IMR-90 (cell line): ENCODE measurements at regions not wholly inside any gene's neighbourhood (a gene's known extent, or its start where the extent isn't known, plus 50 kb on each side); places are given as distances from the start of the nearest gene placed in this dataset.

Experiments used
- ATAC-seq: fragments of 200-7000 bp; cut with Tn5 transposase; 2 replicates; pipeline ENCODE4 v1.9.1; 2020; ENCODE audit warnings: low read depth, mild to moderate bottlenecking, moderate library complexity
- BruUV-seq: library from RNA; stranded (reverse); fragments of 400-500 nt; replicated peaks from 2 replicates; lab custom pipeline; 2021; lab: Mats Ljungman, UMichigan
- CTCF ChIA-PET: fragments of 300-600 bp; formaldehyde crosslinking; extraction: SDS; loops from one replicate; lab custom pipeline; 2021; ENCODE audit warnings: antibody characterized with exemption; lab: Yijun Ruan, JAX
- POLR2A ChIA-PET: fragments of 300-600 bp; sonication (Branson Sonifier 250); formaldehyde crosslinking; loops from one replicate; lab custom pipeline; 2022; ENCODE audit warnings: antibody characterized with exemption; ENCODE audit not compliant: unreplicated experiment; lab: Charles Lee
- DNase-seq: peaks from one replicate; pipeline ENCODE4 v3.0.0; 2013
- H2AFZ ChIP-seq: replicated peaks from 2 replicates; pipeline ENCODE3; 2013; ENCODE audit warnings: low read length, mild to moderate bottlenecking; ENCODE audit not compliant: poor library complexity
- H2AK5ac ChIP-seq: 2 replicates; pipeline ENCODE4 v1.6.1; 2013; ENCODE audit warnings: low read depth, low read length, inconsistent platforms
- H2AK9ac ChIP-seq: replicated peaks from 2 replicates; pipeline ENCODE3; 2013; ENCODE audit warnings: mild to moderate bottlenecking, low read depth, low read length, moderate library complexity; ENCODE audit not compliant: poor library complexity
- H2BK120ac ChIP-seq: 2 replicates; pipeline ENCODE4 v1.6.1; 2013; ENCODE audit warnings: low read depth, low read length, inconsistent platforms
- H2BK15ac ChIP-seq: 3 replicates; pipeline ENCODE4 v1.6.1; 2013; ENCODE audit warnings: low read depth, low read length, inconsistent platforms
- H2BK20ac ChIP-seq: 2 replicates; pipeline ENCODE4 v1.6.1; 2013; ENCODE audit warnings: low read depth, mild to moderate bottlenecking, inconsistent platforms, low read length, moderate library complexity
- H2BK5ac ChIP-seq: 2 replicates; pipeline ENCODE4 v1.6.1; 2013; ENCODE audit warnings: mild to moderate bottlenecking, low read depth, low read length, inconsistent platforms; ENCODE audit not compliant: poor library complexity, severe bottlenecking
- H3K14ac ChIP-seq: replicated peaks from 2 replicates; pipeline ENCODE4 v1.6.1; 2013; ENCODE audit warnings: low read depth, low read length, inconsistent platforms
- H3K18ac ChIP-seq: 2 replicates; pipeline ENCODE4 v1.6.1; 2013; ENCODE audit warnings: low read depth, low read length, control low read depth
- H3K23ac ChIP-seq: 2 replicates; pipeline ENCODE4 v1.6.1; 2013; ENCODE audit warnings: low read depth, low read length, inconsistent platforms
- H3K27ac ChIP-seq: 2 replicates; pipeline ENCODE4 v1.5.1; 2013; ENCODE audit warnings: mild to moderate bottlenecking, control low read depth, low read length; ENCODE audit not compliant: insufficient read depth
- H3K27me3 ChIP-seq: 2 replicates; pipeline ENCODE4 v1.6.1; 2013; ENCODE audit warnings: low read length; ENCODE audit not compliant: control insufficient read depth, insufficient read depth
- H3K36me3 ChIP-seq: 2 replicates; pipeline ENCODE4 v1.6.1; 2013; ENCODE audit warnings: low read length, mixed read lengths; ENCODE audit not compliant: control insufficient read depth, insufficient read depth
- H3K4ac ChIP-seq: 2 replicates; pipeline ENCODE4 v1.6.1; 2013; ENCODE audit warnings: low read depth, low read length, inconsistent platforms
- H3K4me1 ChIP-seq: 2 replicates; pipeline ENCODE4 v1.6.1; 2013; ENCODE audit warnings: low read length, mixed read lengths; ENCODE audit not compliant: control insufficient read depth, insufficient read depth
- H3K4me2 ChIP-seq: 2 replicates; pipeline ENCODE4 v1.6.1; 2013; ENCODE audit warnings: low read depth, mild to moderate bottlenecking, control low read depth, low read length, moderate library complexity
- H3K4me3 ChIP-seq: 2 replicates; pipeline ENCODE4 v1.5.1; 2013; ENCODE audit warnings: low read depth, mild to moderate bottlenecking, control low read depth, low read length, moderate library complexity; ENCODE audit not compliant: insufficient read depth
- H3K56ac ChIP-seq: 2 replicates; pipeline ENCODE4 v1.6.1; 2013; ENCODE audit warnings: low read length, inconsistent platforms; ENCODE audit not compliant: insufficient read depth; ENCODE audit errors: extremely low read depth
- H3K79me1 ChIP-seq, 2 experiments: 2 replicates each; pipeline ENCODE4 v1.6.1; 2013; ENCODE audit warnings: low read length in 2 of 2, inconsistent platforms in 1 of 2, low read depth in 1 of 2
- H3K9ac ChIP-seq: 2 replicates; pipeline ENCODE4 v1.6.1; 2013; ENCODE audit warnings: low read depth, low read length, control low read depth
- H3K9me1 ChIP-seq: 2 replicates; pipeline ENCODE4 v1.6.1; 2013; ENCODE audit warnings: low read length, inconsistent platforms; ENCODE audit not compliant: insufficient read depth
- H3K9me3 ChIP-seq: 2 replicates; pipeline ENCODE4 v1.6.1; 2013; ENCODE audit warnings: low read length; ENCODE audit not compliant: control insufficient read depth, insufficient read depth
- H4K20me1 ChIP-seq: 2 replicates; pipeline ENCODE4 v1.6.1; 2013; ENCODE audit warnings: low read length, inconsistent platforms; ENCODE audit not compliant: insufficient read depth
- H4K5ac ChIP-seq: 2 replicates; pipeline ENCODE4 v1.6.1; 2013; ENCODE audit warnings: mild to moderate bottlenecking, low read depth, low read length, control low read depth
- H4K8ac ChIP-seq, 2 experiments: 2 replicates each; pipeline ENCODE4 v1.6.1; 2013; ENCODE audit warnings: low read depth in 2 of 2, low read length in 2 of 2, control low read depth in 1 of 2, inconsistent platforms in 1 of 2
- H4K91ac ChIP-seq: 2 replicates; pipeline ENCODE4 v1.6.1; 2013; ENCODE audit warnings: low read depth, low read length, inconsistent platforms; ENCODE audit not compliant: insufficient read depth
- CEBPB ChIP-seq: IDR thresholded peaks from 2 replicates; pipeline ENCODE4 v1.6.1; 2012; ENCODE audit warnings: low read depth, low read length, improper control_type of control experiment
- SMC3 ChIP-seq: fragments of 150-350 bp; IDR thresholded peaks from 2 replicates; pipeline ENCODE4 v1.6.1; 2016; ENCODE audit warnings: low read depth, mild to moderate bottlenecking, antibody characterized with exemption, low read length, moderate library complexity
- WGBS, 2 experiments: methylation state at CpG; one replicate each; pipeline versions ENCODE4 v1.1.5 to v1.1.7; 2013; ENCODE audit warnings: missing lambda C conversion rate in 2 of 2; ENCODE audit not compliant: insufficient read length in 1 of 2; ENCODE audit errors: extremely low coverage in 2 of 2; 5-methylcytosine and 5-hydroxymethylcytosine counted together
- dilution Hi-C: fragments of 300-500 bp; cut with HindIII; formaldehyde crosslinking; loops from one replicate; pipeline ENCODE4 v1.14.3; 2018; ENCODE audit warnings: low sequenced_read_pairs; ENCODE audit not compliant: unreplicated experiment
- in situ Hi-C: fragments of 300-500 bp; cut with MboI; formaldehyde crosslinking; loops from 3 replicates; pipeline ENCODE4 v1.14.3; 2019; ENCODE audit warnings: low sequenced_read_pairs, inconsistent platforms, mixed read lengths
- intact Hi-C: fragments of 100-400 bp; cut with micrococcal nuclease; formaldehyde crosslinking; loops from 2 replicates; pipeline ENCODE4 v1.10.0; 2022
- TF ChIP-seq, protein P1 (sequence below): fragments of 150-350 bp; IDR thresholded peaks from 2 replicates; pipeline ENCODE4 v1.6.1; 2017; ENCODE audit warnings: mild to moderate bottlenecking, antibody characterized with exemption, low read length, low read depth

DNA sequence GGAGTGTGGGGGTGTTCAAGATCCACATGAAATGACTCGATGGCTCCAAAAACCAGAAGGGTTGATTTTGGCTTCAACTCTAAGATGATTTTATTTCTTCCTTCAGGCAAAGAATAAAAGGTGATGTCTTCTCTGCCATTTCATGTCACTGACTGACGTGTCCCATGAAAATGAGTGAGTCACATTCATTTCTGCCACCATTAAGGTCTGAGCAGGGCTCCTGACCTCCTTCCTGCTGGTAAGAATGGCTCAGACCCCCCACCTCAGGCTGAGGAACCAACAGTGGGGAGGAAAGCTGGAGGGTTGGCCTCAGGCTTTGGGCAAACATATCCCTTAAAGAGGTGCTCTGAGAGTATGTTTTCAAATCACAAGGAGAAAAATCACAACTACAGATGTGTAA is 53.9 kb upstream of the ZNF354A start:
- dilution Hi-C loops, result no loop called here
- Histone ChIP-seq H3K27ac (no peak overlapping the region), H3K4ac (no peak overlapping the region), H4K8ac (no peak overlapping the region), H3K36me3 (no peaks in the 10 kb centered on the region), H3K9me1 (no peaks in the 10 kb centered on the region), H3K23ac (no peak overlapping the region), H2AK5ac (no peak overlapping the region), H3K4me1 (no peaks in the 10 kb centered on the region), H4K20me1 (no peaks in the 10 kb centered on the region), H3K79me1 (no peaks in the 10 kb centered on the region), H4K91ac (no peak overlapping the region), H2AK9ac (no peak overlapping the region), H2BK5ac (no peak overlapping the region), H3K9ac (no peak overlapping the region), H3K4me2 (no peak overlapping the region), H3K4me3 (no peak overlapping the region), H3K56ac (no peak overlapping the region), H3K18ac (no peak overlapping the region), H2BK15ac (no peak overlapping the region), H3K14ac (no peak overlapping the region), H3K9me3 (peaks cover 45% of the 10 kb centered on the region), H2BK120ac (no peak overlapping the region), H4K5ac (no peak overlapping the region), H2AFZ (no peak overlapping the region), H3K27me3 (no peaks in the 10 kb centered on the region), H2BK20ac (no peak overlapping the region)
- no peak for ATAC-seq
- BruUV-seq, result no TSS peak
- TF ChIP-seq, protein P1, sequence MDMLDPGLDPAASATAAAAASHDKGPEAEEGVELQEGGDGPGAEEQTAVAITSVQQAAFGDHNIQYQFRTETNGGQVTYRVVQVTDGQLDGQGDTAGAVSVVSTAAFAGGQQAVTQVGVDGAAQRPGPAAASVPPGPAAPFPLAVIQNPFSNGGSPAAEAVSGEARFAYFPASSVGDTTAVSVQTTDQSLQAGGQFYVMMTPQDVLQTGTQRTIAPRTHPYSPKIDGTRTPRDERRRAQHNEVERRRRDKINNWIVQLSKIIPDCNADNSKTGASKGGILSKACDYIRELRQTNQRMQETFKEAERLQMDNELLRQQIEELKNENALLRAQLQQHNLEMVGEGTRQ, result no peak
- TF ChIP-seq CEBPB (no peak), SMC3 (no peak)
- CTCF ChIA-PET, result no interaction called here
- no CpG with 5 or more reads among the region's 2 CpGs for WGBS, 2 experiments
- intact Hi-C loops, result no loop called here
- in situ Hi-C loops, result no loop called here
- POLR2A ChIA-PET, result no interaction called here
- no peak for DNase-seq
